AG09309 (cell line): ENCODE measurements at regions not wholly inside any gene's neighbourhood (a gene's known extent, or its start where the extent isn't known, plus 50 kb on each side); places are given as distances from the start of the nearest gene placed in this dataset.

Experiments
- DNase-seq: peaks from one replicate; pipeline ENCODE4 v3.0.0-alpha.2; 2010; ENCODE audit warnings: low read depth
- H3K4me3 ChIP-seq: 2 replicates; pipeline ENCODE4 v1.5.1; 2011; ENCODE audit warnings: mild to moderate bottlenecking, low read depth, low read length, moderate library complexity; ENCODE audit not compliant: control insufficient read depth
- CTCF ChIP-seq: IDR thresholded peaks from 2 replicates; pipeline ENCODE4 v1.5.1; 2011; ENCODE audit warnings: mild to moderate bottlenecking, low read depth, low read length, inconsistent platforms; ENCODE audit not compliant: insufficient read depth, control insufficient read depth; ENCODE audit errors: missing control alignments

- no peak overlapping the region for H3K4me3 ChIP-seq
- TF ChIP-seq CTCF: no peak
- DNase-seq: no peak
Measured at GRCh38 chr16:52705122-52705521, 158.2 kb upstream of the TOX3 start.

- TF ChIP-seq CTCF: no peak
Measured at GRCh38 chr16:52697971-52698370, 151.0 kb upstream of the TOX3 start.

GRCh38 chr16:52696126-52696525 is 149.2 kb upstream of the TOX3 start:
- DNase-seq: no peak
- H3K4me3 ChIP-seq: no peak overlapping the region
- no peak for TF ChIP-seq CTCF

More at GRCh38 chr16:52697971-52698370, 151.0 kb upstream of the TOX3 start:
- H3K4me3 ChIP-seq: no peak overlapping the region
- DNase-seq: no peak

- DNase-seq: no peak
- H3K4me3 ChIP-seq: no peak overlapping the region
- no peak for TF ChIP-seq CTCF
Measured at GRCh38 chr16:52690468-52690867, 143.5 kb upstream of the TOX3 start.

GRCh38 chr16:52680993-52681392 is 134.1 kb upstream of the TOX3 start:
- H3K4me3 ChIP-seq: no peak overlapping the region
- no peak for TF ChIP-seq CTCF
- DNase-seq: no peak

GRCh38 chr16:52677501-52677900 is 130.6 kb upstream of the TOX3 start:
- H3K4me3 ChIP-seq: no peak overlapping the region
- no peak for TF ChIP-seq CTCF
- DNase-seq: no peak

- TF ChIP-seq CTCF: no peak
- H3K4me3 ChIP-seq: no peak overlapping the region
- no peak for DNase-seq
Measured at GRCh38 chr16:52676959-52677358, 130.0 kb upstream of the TOX3 start.
